ENCODE measurements at regions not wholly inside any gene's neighbourhood (a gene's known extent, or its start where the extent isn't known, plus 50 kb on each side); places are given as distances from the start of the nearest gene placed in this dataset.

DNA sequence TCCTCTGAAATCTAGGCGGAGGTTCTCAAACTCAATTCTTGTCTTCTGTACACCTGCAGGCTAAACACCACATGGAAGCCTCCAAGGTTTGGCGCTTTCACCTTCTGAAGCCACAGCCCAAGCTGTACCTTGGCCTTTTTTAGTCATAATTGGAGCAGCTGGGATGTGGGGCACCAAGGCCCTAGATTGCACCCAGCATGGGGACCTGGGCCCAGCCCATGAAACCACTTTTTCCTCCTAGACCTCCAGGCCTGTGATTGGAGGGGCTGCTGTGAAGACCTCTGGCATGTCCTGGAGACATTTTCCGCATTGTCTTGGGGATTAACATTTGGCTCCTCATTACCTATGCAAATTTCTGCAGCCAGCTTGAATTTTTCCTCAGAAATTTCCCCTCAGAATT lies 181.0 kb downstream of the TYW3 start:
- no peak for TF ChIP-seq POLR2A (IDR thresholded peaks at IDR 0.05)
- TF ChIP-seq, protein P1, sequence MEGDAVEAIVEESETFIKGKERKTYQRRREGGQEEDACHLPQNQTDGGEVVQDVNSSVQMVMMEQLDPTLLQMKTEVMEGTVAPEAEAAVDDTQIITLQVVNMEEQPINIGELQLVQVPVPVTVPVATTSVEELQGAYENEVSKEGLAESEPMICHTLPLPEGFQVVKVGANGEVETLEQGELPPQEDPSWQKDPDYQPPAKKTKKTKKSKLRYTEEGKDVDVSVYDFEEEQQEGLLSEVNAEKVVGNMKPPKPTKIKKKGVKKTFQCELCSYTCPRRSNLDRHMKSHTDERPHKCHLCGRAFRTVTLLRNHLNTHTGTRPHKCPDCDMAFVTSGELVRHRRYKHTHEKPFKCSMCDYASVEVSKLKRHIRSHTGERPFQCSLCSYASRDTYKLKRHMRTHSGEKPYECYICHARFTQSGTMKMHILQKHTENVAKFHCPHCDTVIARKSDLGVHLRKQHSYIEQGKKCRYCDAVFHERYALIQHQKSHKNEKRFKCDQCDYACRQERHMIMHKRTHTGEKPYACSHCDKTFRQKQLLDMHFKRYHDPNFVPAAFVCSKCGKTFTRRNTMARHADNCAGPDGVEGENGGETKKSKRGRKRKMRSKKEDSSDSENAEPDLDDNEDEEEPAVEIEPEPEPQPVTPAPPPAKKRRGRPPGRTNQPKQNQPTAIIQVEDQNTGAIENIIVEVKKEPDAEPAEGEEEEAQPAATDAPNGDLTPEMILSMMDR (IDR thresholded peaks at IDR 0.05): no peak
